PC-3 (cell line): ENCODE measurements at regions not wholly inside any gene's neighbourhood (a gene's known extent, or its start where the extent isn't known, plus 50 kb on each side); places are given as distances from the start of the nearest gene placed in this dataset.

Source experiments
- ATAC-seq: fragments of 200-7000 bp; cut with Tn5 transposase; 2 replicates; pipeline ENCODE4 v1.9.1; 2020; ENCODE audit warnings: mild to moderate bottlenecking, moderate library complexity
- BruUV-seq: library from RNA; stranded (reverse); fragments of 400-500 nt; replicated peaks from 2 replicates; lab custom pipeline; 2021; lab: Mats Ljungman, UMichigan
- CTCF ChIA-PET: fragments of 300-600 bp; sonication (Branson Sonifier 250); formaldehyde crosslinking; loops from one replicate; lab custom pipeline; 2022; ENCODE audit warnings: antibody characterized with exemption; lab: Charles Lee
- POLR2A ChIA-PET: fragments of 300-600 bp; sonication (Branson Sonifier 250); formaldehyde crosslinking; loops from one replicate; lab custom pipeline; 2022; ENCODE audit warnings: antibody characterized with exemption; ENCODE audit not compliant: unreplicated experiment; lab: Charles Lee
- DNase-seq: peaks from one replicate; pipeline ENCODE4 v3.0.0-alpha.2; 2015
- H2AFZ ChIP-seq: fragments of 300-600 bp; sonication (generic); 2 replicates; pipeline ENCODE4 v1.6.0; 2016; ENCODE audit warnings: antibody characterized with exemption, low read length
- H3F3A ChIP-seq: fragments of 300-600 bp; sonication (generic); one replicate; pipeline ENCODE4 v1.6.0; 2017; ENCODE audit warnings: antibody characterized with exemption, low read length, control low read depth, mild to moderate bottlenecking; ENCODE audit not compliant: unreplicated experiment
- H3K27ac ChIP-seq: fragments of 300-600 bp; sonication (generic); 2 replicates; pipeline ENCODE4 v1.5.1; 2016; ENCODE audit warnings: mild to moderate bottlenecking, low read length
- H3K27me3 ChIP-seq: fragments of 300-600 bp; sonication (generic); 2 replicates; pipeline ENCODE4 v1.6.1; 2016; ENCODE audit warnings: low read length, mixed read lengths
- H3K36me3 ChIP-seq: fragments of 300-600 bp; sonication (generic); 2 replicates; pipeline ENCODE4 v1.6.1; 2016; ENCODE audit warnings: low read depth, mixed run types, low read length, mixed read lengths
- H3K4me1 ChIP-seq: fragments of 300-600 bp; sonication (generic); 2 replicates; pipeline ENCODE4 v1.5.1; 2016; ENCODE audit warnings: low read length; ENCODE audit not compliant: insufficient read depth
- H3K4me2 ChIP-seq: fragments of 300-600 bp; sonication (generic); 2 replicates; pipeline ENCODE4 v1.6.0; 2016; ENCODE audit warnings: low read length
- H3K4me3 ChIP-seq: fragments of 300-600 bp; sonication (generic); 2 replicates; pipeline ENCODE4 v1.5.1; 2016; ENCODE audit warnings: mild to moderate bottlenecking, low read length, mixed read lengths
- H3K79me2 ChIP-seq: fragments of 300-600 bp; sonication (generic); 2 replicates; pipeline ENCODE4 v1.6.1; 2017; ENCODE audit warnings: low read length, mixed read lengths
- H3K9ac ChIP-seq: fragments of 300-600 bp; sonication (generic); 2 replicates; pipeline ENCODE4 v1.6.0; 2016; ENCODE audit warnings: mild to moderate bottlenecking, low read length
- H3K9me2 ChIP-seq: fragments of 300-600 bp; sonication (generic); replicated peaks from 2 replicates; pipeline ENCODE4 v1.6.1; 2016; ENCODE audit warnings: mixed run types, low read length, mixed read lengths
- H3K9me3 ChIP-seq: fragments of 300-600 bp; sonication (generic); 2 replicates; pipeline ENCODE4 v1.6.1; 2016; ENCODE audit warnings: low read length, mixed read lengths
- H4K20me1 ChIP-seq: fragments of 300-600 bp; sonication (generic); 2 replicates; pipeline ENCODE4 v1.6.1; 2016; ENCODE audit warnings: low read length, mixed read lengths
- CTCF ChIP-seq: fragments of 300-600 bp; sonication (generic); conservative IDR thresholded peaks from 2 replicates; pipeline ENCODE4 v1.5.1; 2017; ENCODE audit warnings: antibody characterized with exemption, low read depth, mild to moderate bottlenecking, low read length
- EZH2 ChIP-seq: fragments of 300-600 bp; sonication (generic); IDR thresholded peaks from one replicate; pipeline ENCODE4 v1.6.1; 2017; ENCODE audit warnings: antibody characterized with exemption, mild to moderate bottlenecking, low read length; ENCODE audit not compliant: unreplicated experiment
- EZH2phosphoT487 ChIP-seq: fragments of 300-600 bp; sonication (generic); IDR thresholded peaks from 2 replicates; pipeline ENCODE4 v1.6.1; 2018; ENCODE audit warnings: mild to moderate bottlenecking, antibody characterized with exemption, low read length, borderline replicate concordance
- intact Hi-C: fragments of 100-400 bp; cut with micrococcal nuclease; formaldehyde crosslinking; loops from 2 replicates; pipeline ENCODE4 v1.9.0; 2023

GRCh38 chr13:97875218-97875617, 78.3 kb upstream of the IPO5 start:
- H3K9me2 ChIP-seq, result no peaks in the 10 kb centered on the region
- H3K4me1 ChIP-seq, result peaks cover 25% of the 10 kb centered on the region
- H3F3A ChIP-seq, result peaks cover 3% of the 10 kb centered on the region
- H3K4me3 ChIP-seq, result no peak overlapping the region
- no peaks in the 10 kb centered on the region for H4K20me1 ChIP-seq
- ATAC-seq (no peak), DNase-seq (no peak)
- intact Hi-C loops, result no loop called here
- H3K27ac ChIP-seq, result no peak overlapping the region
- no peaks in the 10 kb centered on the region for H3K27me3 ChIP-seq
- ChIA-PET CTCF (interaction anchor here (0.6 kb wide), 1 partner anchor 158 kb away, joined by 3 read pairs; no protein-coding TSS in a partner anchor), POLR2A (no interaction called here)
- no peak overlapping the region for H2AFZ ChIP-seq
- TF ChIP-seq EZH2, result no peak
- TF ChIP-seq CTCF, result no peak
- TF ChIP-seq EZH2phosphoT487, result no peak
- BruUV-seq, result no TSS peak
- H3K36me3 ChIP-seq, result no peaks in the 10 kb centered on the region
- no peaks in the 10 kb centered on the region for H3K9me3 ChIP-seq
- H3K9ac ChIP-seq, result no peak overlapping the region
- no peaks in the 10 kb centered on the region for H3K79me2 ChIP-seq
- no peak overlapping the region for H3K4me2 ChIP-seq

- POLR2A ChIA-PET, result no interaction called here
- no peak for TF ChIP-seq EZH2
- no peak for TF ChIP-seq CTCF
- no peak for TF ChIP-seq EZH2phosphoT487
- Histone ChIP-seq H4K20me1 (no peaks in the 10 kb centered on the region), H3K4me2 (no peak overlapping the region), H3K9me2 (no peaks in the 10 kb centered on the region), H3K4me3 (no peak overlapping the region), H3K36me3 (no peaks in the 10 kb centered on the region), H3K27me3 (no peaks in the 10 kb centered on the region), H3K79me2 (no peaks in the 10 kb centered on the region), H3K9ac (no peak overlapping the region), H3K4me1 (peaks cover 32% of the 10 kb centered on the region), H2AFZ (0 out of 2 replicates have a peak overlapping the region, but pooled peaks have one; percentile 48), H3K9me3 (no peaks in the 10 kb centered on the region), H3K27ac (no peak overlapping the region), H3F3A (peaks cover 4% of the 10 kb centered on the region)
- DNase-seq (no peak), ATAC-seq (no peak)
- BruUV-seq, result no TSS peak
- CTCF ChIA-PET, result no interaction called here
- intact Hi-C loops, result no loop called here
Measured at GRCh38 chr13:97875911-97876310, 77.6 kb upstream of the IPO5 start.
